ENCODE measurements at regions not wholly inside any gene's neighbourhood (a gene's known extent, or its start where the extent isn't known, plus 50 kb on each side); places are given as distances from the start of the nearest gene placed in this dataset.
"Not testable (repeated sequence)": the region's sequence is repeated elsewhere in the genome, so short reads cannot be mapped to it uniquely, and the experiment has no call there.

- no peaks in the 10 kb centered on the region for H3K27me3 ChIP-seq (ENCODE audit: control insufficient read depth, insufficient read depth, low read length)
- no peak overlapping the region for H3K27ac ChIP-seq (ENCODE audit: low read depth, low read length)
- no peaks in the 10 kb centered on the region for H3K36me3 ChIP-seq (ENCODE audit: control insufficient read depth, insufficient read depth, low read length)
- no peaks in the 10 kb centered on the region for H3K4me1 ChIP-seq (ENCODE audit: control insufficient read depth, insufficient read depth, low read length)
- H3K4me3 ChIP-seq (ENCODE audit: low read length) = no peak overlapping the region
- H3K9ac ChIP-seq (ENCODE audit: low read length) = no peak overlapping the region
These were observed 97.7 kb upstream of the SRSF6 start for GRCh38 chr20:43360016-43360415.

GRCh38 chr20:43358811-43359210, 98.9 kb upstream of the SRSF6 start:
- Histone ChIP-seq H3K4me1 (ENCODE audit: control insufficient read depth, insufficient read depth, low read length) (no peaks in the 10 kb centered on the region), H3K27me3 (ENCODE audit: control insufficient read depth, insufficient read depth, low read length) (no peaks in the 10 kb centered on the region), H3K9ac (ENCODE audit: low read length) (no peak overlapping the region), H3K27ac (ENCODE audit: low read depth, low read length) (no peak overlapping the region), H3K4me3 (ENCODE audit: low read length) (no peak overlapping the region), H3K36me3 (ENCODE audit: control insufficient read depth, insufficient read depth, low read length) (no peaks in the 10 kb centered on the region)

DNA sequence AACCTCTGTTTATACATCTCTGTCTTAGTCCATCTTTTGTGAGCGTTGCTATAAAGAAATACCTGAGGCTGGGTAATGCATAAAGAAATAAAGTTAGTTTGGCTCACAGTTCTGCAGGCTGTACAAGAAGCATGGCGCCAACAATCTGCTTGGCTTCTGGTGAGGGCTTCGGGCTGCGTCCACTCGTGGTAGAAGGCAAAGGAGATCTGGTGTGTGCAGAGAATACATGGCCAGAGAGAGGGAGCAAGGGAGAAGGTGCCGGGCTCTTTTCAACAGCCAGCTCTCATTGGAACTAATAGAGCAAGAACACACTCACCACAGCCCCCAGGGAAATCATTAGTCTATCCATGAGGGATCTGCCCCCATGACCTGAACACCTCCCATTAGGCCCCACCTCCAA, 100.3 kb upstream of the SRSF6 start:
- Histone ChIP-seq H3K36me3 (ENCODE audit: control insufficient read depth, insufficient read depth, low read length) (no peaks in the 10 kb centered on the region), H3K27me3 (ENCODE audit: control insufficient read depth, insufficient read depth, low read length) (no peaks in the 10 kb centered on the region), H3K9ac (ENCODE audit: low read length) (no peak overlapping the region), H3K27ac (ENCODE audit: low read depth, low read length) (no peak overlapping the region), H3K4me3 (ENCODE audit: low read length) (no peak overlapping the region), H3K4me1 (ENCODE audit: control insufficient read depth, insufficient read depth, low read length) (no peaks in the 10 kb centered on the region)

DNA sequence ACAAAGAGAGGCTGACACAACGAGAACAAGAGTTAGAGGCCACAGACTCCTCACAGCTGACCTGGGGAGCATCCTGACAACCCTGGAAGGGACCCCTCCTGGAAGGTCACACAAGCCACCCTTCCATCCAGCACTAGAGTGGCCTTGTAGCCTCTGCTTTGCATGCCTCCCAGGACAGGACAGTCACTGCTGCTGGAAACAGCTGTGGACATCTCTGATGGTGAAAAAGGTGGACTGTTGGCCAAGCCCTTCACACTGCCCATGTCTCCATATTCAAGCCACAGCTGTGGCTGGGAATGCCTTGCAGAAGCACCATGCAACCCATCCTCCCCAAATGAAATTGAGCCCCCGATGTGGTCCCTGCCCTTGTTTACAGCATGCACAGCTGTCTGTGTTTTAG, 102.1 kb upstream of the SRSF6 start:
- no peak overlapping the region for H3K4me3 ChIP-seq (ENCODE audit: low read length)

DNA sequence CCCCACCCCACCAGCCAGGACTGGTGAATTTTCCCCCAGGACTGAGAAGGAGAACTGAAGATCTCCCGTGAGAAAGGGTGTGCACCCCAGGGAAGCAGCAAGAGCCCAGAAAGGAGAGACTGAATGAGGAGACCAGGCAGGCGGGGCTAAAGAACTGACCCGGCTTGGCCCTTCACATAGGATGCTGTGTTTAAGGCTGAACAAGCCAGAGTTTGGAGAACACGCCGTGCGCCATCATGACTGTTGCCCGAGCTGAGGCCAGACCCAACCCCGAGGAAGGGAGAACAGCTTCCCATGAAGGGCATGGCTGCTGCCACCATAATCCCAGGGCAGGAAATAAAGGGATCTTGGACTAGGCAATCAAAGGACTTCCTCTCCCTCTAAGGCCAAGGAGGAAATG, 104.7 kb upstream of the SRSF6 start:
- no peak overlapping the region for H3K9ac ChIP-seq (ENCODE audit: low read length)
- no peak overlapping the region for H3K27ac ChIP-seq (ENCODE audit: low read depth, low read length)
- H3K4me3 ChIP-seq (ENCODE audit: low read length) = no peak overlapping the region
- H3K27me3 ChIP-seq (ENCODE audit: control insufficient read depth, insufficient read depth, low read length) = no peaks in the 10 kb centered on the region
- H3K36me3 ChIP-seq (ENCODE audit: control insufficient read depth, insufficient read depth, low read length) = no peaks in the 10 kb centered on the region
- no peaks in the 10 kb centered on the region for H3K4me1 ChIP-seq (ENCODE audit: control insufficient read depth, insufficient read depth, low read length)

More for the DNA sequence above, 102.1 kb upstream of the SRSF6 start:
- Histone ChIP-seq H3K27ac (ENCODE audit: low read depth, low read length) (no peak overlapping the region), H3K9ac (ENCODE audit: low read length) (no peak overlapping the region), H3K36me3 (ENCODE audit: control insufficient read depth, insufficient read depth, low read length) (no peaks in the 10 kb centered on the region), H3K4me1 (ENCODE audit: control insufficient read depth, insufficient read depth, low read length) (no peaks in the 10 kb centered on the region), H3K27me3 (ENCODE audit: control insufficient read depth, insufficient read depth, low read length) (no peaks in the 10 kb centered on the region)

- H3K4me3 ChIP-seq (ENCODE audit: low read length); H3K9ac ChIP-seq (ENCODE audit: low read length); H3K27ac ChIP-seq (ENCODE audit: low read depth, low read length); H3K36me3 ChIP-seq (ENCODE audit: control insufficient read depth, insufficient read depth, low read length); H3K4me1 ChIP-seq (ENCODE audit: control insufficient read depth, insufficient read depth, low read length); H3K27me3 ChIP-seq (ENCODE audit: control insufficient read depth, insufficient read depth, low read length): not testable (repeated sequence)
These were observed 107.0 kb upstream of the SRSF6 start for GRCh38 chr20:43350694-43351093.

- H3K27me3 ChIP-seq (ENCODE audit: control insufficient read depth, insufficient read depth, low read length) = no peaks in the 10 kb centered on the region
- H3K36me3 ChIP-seq (ENCODE audit: control insufficient read depth, insufficient read depth, low read length) = no peaks in the 10 kb centered on the region
- H3K9ac ChIP-seq (ENCODE audit: low read length) = no peak overlapping the region
- no peaks in the 10 kb centered on the region for H3K4me1 ChIP-seq (ENCODE audit: control insufficient read depth, insufficient read depth, low read length)
- H3K27ac ChIP-seq (ENCODE audit: low read depth, low read length) = no peak overlapping the region
- no peak overlapping the region for H3K4me3 ChIP-seq (ENCODE audit: low read length)
These were observed 107.9 kb upstream of the SRSF6 start for GRCh38 chr20:43349841-43350240.

DNA sequence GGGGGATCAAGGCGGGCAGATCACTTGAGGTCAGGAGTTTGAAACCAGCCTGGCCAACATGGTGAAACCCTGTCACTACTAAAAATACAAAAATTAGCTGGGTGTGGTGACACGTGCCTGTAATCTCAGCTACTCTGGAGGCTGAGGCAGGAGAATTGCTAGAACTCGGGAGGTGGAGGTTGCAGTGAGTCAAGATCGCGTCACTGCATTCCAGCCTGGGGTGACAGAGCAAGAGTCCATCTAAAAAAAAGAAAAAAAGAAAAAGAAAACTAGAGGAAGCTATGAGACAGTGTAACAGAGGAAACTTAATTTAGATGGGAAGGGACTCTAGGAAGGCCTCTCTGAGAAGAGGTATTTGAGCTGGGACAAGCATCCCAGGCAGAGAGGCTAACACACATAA, 109.9 kb upstream of the SRSF6 start:
- H3K4me1 ChIP-seq (ENCODE audit: control insufficient read depth, insufficient read depth, low read length); H3K27ac ChIP-seq (ENCODE audit: low read depth, low read length); H3K4me3 ChIP-seq (ENCODE audit: low read length); H3K9ac ChIP-seq (ENCODE audit: low read length); H3K27me3 ChIP-seq (ENCODE audit: control insufficient read depth, insufficient read depth, low read length); H3K36me3 ChIP-seq (ENCODE audit: control insufficient read depth, insufficient read depth, low read length): not testable (repeated sequence)

DNA sequence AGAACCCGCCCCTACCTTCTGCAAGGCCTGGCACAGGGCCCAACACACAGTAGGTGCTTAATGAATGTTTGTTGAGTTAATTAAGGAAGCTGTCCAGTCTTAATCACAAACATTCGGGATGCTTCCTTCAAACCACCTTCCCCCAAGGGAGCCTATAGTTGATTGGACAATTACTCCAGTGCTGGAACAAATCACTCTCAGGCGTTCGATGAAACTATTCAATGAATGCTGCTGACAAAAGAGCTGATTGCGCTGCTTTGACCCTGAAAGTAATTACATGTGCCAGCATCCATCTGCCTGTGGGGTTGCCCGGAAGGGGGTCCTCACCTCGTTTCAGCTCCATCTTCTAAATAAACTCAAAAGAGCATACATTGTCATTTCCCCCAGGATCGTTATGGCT, 112.0 kb upstream of the SRSF6 start:
- H3K9ac ChIP-seq (ENCODE audit: low read length) = no peak overlapping the region
- H3K4me1 ChIP-seq (ENCODE audit: control insufficient read depth, insufficient read depth, low read length) = no peaks in the 10 kb centered on the region
- no peak overlapping the region for H3K4me3 ChIP-seq (ENCODE audit: low read length)
- no peak overlapping the region for H3K27ac ChIP-seq (ENCODE audit: low read depth, low read length)
- H3K36me3 ChIP-seq (ENCODE audit: control insufficient read depth, insufficient read depth, low read length) = no peaks in the 10 kb centered on the region
- H3K27me3 ChIP-seq (ENCODE audit: control insufficient read depth, insufficient read depth, low read length) = no peaks in the 10 kb centered on the region

GRCh38 chr20:43341511-43341910, 116.2 kb upstream of the SRSF6 start:
- Histone ChIP-seq H3K4me3 (ENCODE audit: low read length) (no peak overlapping the region), H3K27me3 (ENCODE audit: control insufficient read depth, insufficient read depth, low read length) (no peaks in the 10 kb centered on the region), H3K4me1 (ENCODE audit: control insufficient read depth, insufficient read depth, low read length) (no peaks in the 10 kb centered on the region), H3K36me3 (ENCODE audit: control insufficient read depth, insufficient read depth, low read length) (no peaks in the 10 kb centered on the region), H3K9ac (ENCODE audit: low read length) (no peak overlapping the region), H3K27ac (ENCODE audit: low read depth, low read length) (no peak overlapping the region)

GRCh38 chr20:43337036-43337435, 120.7 kb upstream of the SRSF6 start:
- Histone ChIP-seq H3K27me3 (ENCODE audit: control insufficient read depth, insufficient read depth, low read length) (no peaks in the 10 kb centered on the region), H3K4me1 (ENCODE audit: control insufficient read depth, insufficient read depth, low read length) (no peaks in the 10 kb centered on the region), H3K9ac (ENCODE audit: low read length) (no peak overlapping the region), H3K27ac (ENCODE audit: low read depth, low read length) (no peak overlapping the region), H3K4me3 (ENCODE audit: low read length) (no peak overlapping the region), H3K36me3 (ENCODE audit: control insufficient read depth, insufficient read depth, low read length) (no peaks in the 10 kb centered on the region)

DNA sequence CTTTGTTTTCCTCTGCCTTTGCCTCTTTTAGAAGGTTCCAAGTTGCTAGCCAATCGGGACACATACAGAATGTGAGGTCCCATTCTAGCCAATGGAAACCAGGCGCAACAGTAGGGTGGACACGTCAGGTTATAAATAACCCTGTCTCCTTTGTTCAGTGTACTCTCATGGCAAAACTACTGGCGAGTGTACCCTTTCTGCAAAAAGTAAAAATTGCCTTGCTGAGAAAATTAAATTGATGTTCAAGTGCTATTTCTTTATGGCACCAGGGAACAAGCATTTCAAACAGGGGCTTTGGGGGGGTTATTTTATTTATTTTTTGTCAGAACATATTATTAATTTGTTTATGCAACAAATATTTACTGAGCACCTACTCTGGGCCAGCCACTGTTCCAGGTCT, 123.6 kb upstream of the SRSF6 start:
- Histone ChIP-seq H3K27me3 (ENCODE audit: control insufficient read depth, insufficient read depth, low read length) (no peaks in the 10 kb centered on the region), H3K4me3 (ENCODE audit: low read length) (no peak overlapping the region), H3K27ac (ENCODE audit: low read depth, low read length) (no peak overlapping the region), H3K36me3 (ENCODE audit: control insufficient read depth, insufficient read depth, low read length) (no peaks in the 10 kb centered on the region), H3K9ac (ENCODE audit: low read length) (no peak overlapping the region), H3K4me1 (ENCODE audit: control insufficient read depth, insufficient read depth, low read length) (no peaks in the 10 kb centered on the region)

DNA sequence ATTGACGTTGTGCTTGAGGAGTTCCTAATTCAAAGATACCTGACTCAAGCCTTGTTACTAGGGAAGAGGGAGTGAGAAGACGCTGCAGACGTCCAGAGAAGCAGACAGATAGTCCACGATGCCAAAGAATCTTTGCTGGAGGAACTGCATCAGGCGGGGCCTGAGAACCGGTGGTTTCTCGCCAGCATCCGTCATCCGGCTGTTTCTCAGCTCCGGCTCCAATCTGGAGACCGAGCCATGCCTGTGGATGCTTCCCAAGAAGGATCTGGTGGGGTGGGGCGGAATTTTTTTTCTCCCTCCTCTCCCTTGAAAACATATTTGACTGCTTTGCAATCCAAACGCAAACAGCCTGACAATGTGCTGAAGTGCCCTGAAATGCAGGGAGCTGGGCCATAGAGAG, 125.8 kb upstream of the SRSF6 start:
- no peak overlapping the region for H3K9ac ChIP-seq (ENCODE audit: low read length)
- no peaks in the 10 kb centered on the region for H3K36me3 ChIP-seq (ENCODE audit: control insufficient read depth, insufficient read depth, low read length)
- no peaks in the 10 kb centered on the region for H3K4me1 ChIP-seq (ENCODE audit: control insufficient read depth, insufficient read depth, low read length)
- no peak overlapping the region for H3K4me3 ChIP-seq (ENCODE audit: low read length)
- no peaks in the 10 kb centered on the region for H3K27me3 ChIP-seq (ENCODE audit: control insufficient read depth, insufficient read depth, low read length)
- H3K27ac ChIP-seq (ENCODE audit: low read depth, low read length) = no peak overlapping the region

GRCh38 chr20:43328697-43329096, 129.0 kb upstream of the SRSF6 start:
- no peaks in the 10 kb centered on the region for H3K4me1 ChIP-seq (ENCODE audit: control insufficient read depth, insufficient read depth, low read length)
- no peaks in the 10 kb centered on the region for H3K36me3 ChIP-seq (ENCODE audit: control insufficient read depth, insufficient read depth, low read length)
- no peak overlapping the region for H3K27ac ChIP-seq (ENCODE audit: low read depth, low read length)
- H3K9ac ChIP-seq (ENCODE audit: low read length) = no peak overlapping the region
- H3K27me3 ChIP-seq (ENCODE audit: control insufficient read depth, insufficient read depth, low read length) = no peaks in the 10 kb centered on the region
- no peak overlapping the region for H3K4me3 ChIP-seq (ENCODE audit: low read length)
